HCT116 (cell line): ENCODE measurements at regions not wholly inside any gene's neighbourhood (a gene's known extent, or its start where the extent isn't known, plus 50 kb on each side); places are given as distances from the start of the nearest gene placed in this dataset.

Source experiments
- CEBPB ChIP-seq: IDR thresholded peaks from 2 replicates; pipeline ENCODE4 v1.6.1; 2012; ENCODE audit warnings: low read depth
- CTCF ChIP-seq, 3 experiments: fragments of 200-600 bp in 1 of 3; sonication (generic) in 1 of 3; IDR thresholded peaks in 2 of 3; conservative IDR thresholded peaks in 1 of 3; 2 replicates each; pipeline ENCODE4 v1.5.1; 2012 to 2017; ENCODE audit warnings: low read depth in 2 of 3, low read length in 2 of 3, antibody characterized with exemption in 1 of 3, borderline replicate concordance in 1 of 3, control low read depth in 1 of 3, mild to moderate bottlenecking in 1 of 3, mixed read lengths in 1 of 3, mixed run types in 1 of 3, moderate library complexity in 1 of 3; ENCODE audit not compliant: insufficient read depth in 1 of 3
- EZH2 ChIP-seq: fragments of 200-600 bp; sonication (generic); IDR thresholded peaks from 2 replicates; pipeline ENCODE4 v1.6.1; 2017; ENCODE audit warnings: antibody characterized with exemption, mixed run types
- EZH2phosphoT487 ChIP-seq: fragments of 200-600 bp; IDR thresholded peaks from 2 replicates; pipeline ENCODE4 v1.6.1; 2018; ENCODE audit warnings: antibody characterized with exemption, borderline replicate concordance
- MAX ChIP-seq: IDR thresholded peaks from 2 replicates; pipeline ENCODE4 v1.6.1; 2012
- POLR2A ChIP-seq: IDR thresholded peaks from 2 replicates; pipeline ENCODE4 v1.7.0; 2011; ENCODE audit warnings: borderline replicate concordance; ENCODE audit not compliant: insufficient read depth, insufficient read length; ENCODE audit errors: extremely low read depth
- POLR2AphosphoS5 ChIP-seq: IDR thresholded peaks from 2 replicates; pipeline ENCODE4 v1.6.1; 2011; ENCODE audit warnings: mild to moderate bottlenecking, low read depth, low read length, moderate library complexity
- REST ChIP-seq: IDR thresholded peaks from 2 replicates; pipeline ENCODE4 v1.6.1; 2012; ENCODE audit warnings: low read depth
- SIN3A ChIP-seq: IDR thresholded peaks from 2 replicates; pipeline ENCODE4 v1.6.1; 2012; ENCODE audit warnings: low read depth
- SRF ChIP-seq: IDR thresholded peaks from 2 replicates; pipeline ENCODE4 v1.6.1; 2012; ENCODE audit warnings: low read depth
- ZBTB33 ChIP-seq: IDR thresholded peaks from 2 replicates; pipeline ENCODE4 v1.6.1; 2011; ENCODE audit warnings: mild to moderate bottlenecking, low read length, moderate library complexity; ENCODE audit not compliant: insufficient replicate concordance; ENCODE audit errors: extremely low read depth
- ZFX ChIP-seq: fragments of 450-650 bp; IDR thresholded peaks from 2 replicates; pipeline ENCODE4 v1.6.1; 2017
- ZNF274 ChIP-seq: fragments of 200-500 bp; sonication (Bioruptor generic); IDR thresholded peaks from 2 replicates; pipeline ENCODE4 v1.6.1; 2014; ENCODE audit warnings: mild to moderate bottlenecking, low read depth, low read length, inconsistent platforms

GRCh38 chr13:80413611-80414010 is 72.7 kb upstream of the SPRY2 start:
- TF ChIP-seq POLR2A (no peak), EZH2phosphoT487 (no peak), ZNF274 (no peak), EZH2 (no peak), CTCF (IDR thresholded peaks at IDR 0.05 in 2 of 3, conservative IDR thresholded peaks at IDR 0.05 in 1 of 3; ENCODE audit: borderline replicate concordance in 1 of 3, insufficient read depth in 1 of 3, low read depth in 2 of 3, low read length in 2 of 3) (no peak), POLR2AphosphoS5 (no peak), ZBTB33 (no peak), REST (no peak), SRF (no peak), ZFX (no peak), SIN3A (no peak), MAX (no peak), CEBPB (no peak)
